Testis (tissue), 2 donors: ENCODE measurements at regions not wholly inside any gene's neighbourhood (a gene's known extent, or its start where the extent isn't known, plus 50 kb on each side); places are given as distances from the start of the nearest gene placed in this dataset.

ENCODE experiments used
- POLR2A ChIP-seq: fragments of 450-650 bp; IDR thresholded peaks from one replicate; pipeline ENCODE4 v1.6.1; 2017; ENCODE audit warnings: antibody characterized with exemption, mild to moderate bottlenecking, moderate library complexity
- TF ChIP-seq, protein P1 (sequence below), 3 experiments: fragments of 450-650 bp in 2 of 3; fragments of 200-600 bp in 1 of 3; sonication (generic) in 1 of 3; IDR thresholded peaks; one replicate each; pipeline ENCODE4 v1.5.1; 2016 to 2019; ENCODE audit warnings: antibody characterized with exemption in 3 of 3, mild to moderate bottlenecking in 2 of 3, moderate library complexity in 1 of 3

DNA sequence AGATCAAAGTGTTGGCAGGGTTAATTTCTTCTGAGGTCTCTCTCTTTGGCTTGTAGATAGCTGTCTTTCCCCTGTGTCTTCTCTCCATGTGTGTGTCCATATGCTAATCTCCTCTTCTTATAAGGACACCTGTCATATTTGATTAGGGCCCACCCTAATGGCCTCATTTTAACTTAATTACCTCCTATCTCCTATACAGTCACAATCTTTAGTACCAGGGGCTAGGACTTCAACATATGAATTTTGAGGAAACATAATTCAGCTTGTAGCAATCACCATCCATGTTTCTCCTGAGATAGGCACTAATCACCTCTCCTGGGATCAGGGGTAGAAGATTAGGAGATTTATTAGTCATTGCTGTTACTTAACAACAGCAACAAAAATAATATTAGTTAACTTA is 196.1 kb upstream of the RXFP2 start:
- TF ChIP-seq, protein P1, sequence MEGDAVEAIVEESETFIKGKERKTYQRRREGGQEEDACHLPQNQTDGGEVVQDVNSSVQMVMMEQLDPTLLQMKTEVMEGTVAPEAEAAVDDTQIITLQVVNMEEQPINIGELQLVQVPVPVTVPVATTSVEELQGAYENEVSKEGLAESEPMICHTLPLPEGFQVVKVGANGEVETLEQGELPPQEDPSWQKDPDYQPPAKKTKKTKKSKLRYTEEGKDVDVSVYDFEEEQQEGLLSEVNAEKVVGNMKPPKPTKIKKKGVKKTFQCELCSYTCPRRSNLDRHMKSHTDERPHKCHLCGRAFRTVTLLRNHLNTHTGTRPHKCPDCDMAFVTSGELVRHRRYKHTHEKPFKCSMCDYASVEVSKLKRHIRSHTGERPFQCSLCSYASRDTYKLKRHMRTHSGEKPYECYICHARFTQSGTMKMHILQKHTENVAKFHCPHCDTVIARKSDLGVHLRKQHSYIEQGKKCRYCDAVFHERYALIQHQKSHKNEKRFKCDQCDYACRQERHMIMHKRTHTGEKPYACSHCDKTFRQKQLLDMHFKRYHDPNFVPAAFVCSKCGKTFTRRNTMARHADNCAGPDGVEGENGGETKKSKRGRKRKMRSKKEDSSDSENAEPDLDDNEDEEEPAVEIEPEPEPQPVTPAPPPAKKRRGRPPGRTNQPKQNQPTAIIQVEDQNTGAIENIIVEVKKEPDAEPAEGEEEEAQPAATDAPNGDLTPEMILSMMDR (IDR thresholded peaks at IDR 0.05) = no peak
- no peak for TF ChIP-seq POLR2A
